Activated CD4-positive, alpha-beta T cell treated with anti-CD3 and anti-CD28 coated beads for 4 hours (primary cell): ENCODE measurements at regions not wholly inside any gene's neighbourhood (a gene's known extent, or its start where the extent isn't known, plus 50 kb on each side); places are given as distances from the start of the nearest gene placed in this dataset.
"Not testable (repeated sequence)": the region's sequence is repeated elsewhere in the genome, so short reads cannot be mapped to it uniquely, and the experiment has no call there.

ENCODE experiments used
- DNase-seq, 2 donors: peaks; one replicate each; pipeline ENCODE4 v3.0.0-alpha.2; 2020

GRCh38 chr6:8846680-8847079 lies 411.3 kb upstream of the SLC35B3 start:
- DNase-seq = not testable (repeated sequence)

- no peak for DNase-seq
Measured at GRCh38 chr6:8845690-8846089, 410.3 kb upstream of the SLC35B3 start.

DNA sequence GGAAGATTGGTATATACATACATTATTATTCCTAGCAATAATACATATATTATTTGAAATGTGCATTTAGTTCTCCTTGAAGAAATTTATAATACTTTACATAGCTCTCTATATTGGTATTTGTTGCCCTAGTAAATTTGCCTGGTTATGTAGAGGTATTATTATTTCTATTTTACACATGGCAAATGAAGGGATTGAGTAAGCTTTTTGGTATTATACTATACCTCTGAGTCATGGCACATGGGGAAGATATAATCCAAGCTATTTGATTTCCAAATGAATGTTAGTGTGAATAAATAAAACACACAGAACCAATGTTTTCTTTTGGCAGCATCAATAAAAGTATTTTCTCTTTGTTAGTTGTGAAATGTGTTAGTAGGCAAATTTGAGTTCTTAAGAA lies 409.6 kb upstream of the SLC35B3 start:
- DNase-seq = no peak

DNA sequence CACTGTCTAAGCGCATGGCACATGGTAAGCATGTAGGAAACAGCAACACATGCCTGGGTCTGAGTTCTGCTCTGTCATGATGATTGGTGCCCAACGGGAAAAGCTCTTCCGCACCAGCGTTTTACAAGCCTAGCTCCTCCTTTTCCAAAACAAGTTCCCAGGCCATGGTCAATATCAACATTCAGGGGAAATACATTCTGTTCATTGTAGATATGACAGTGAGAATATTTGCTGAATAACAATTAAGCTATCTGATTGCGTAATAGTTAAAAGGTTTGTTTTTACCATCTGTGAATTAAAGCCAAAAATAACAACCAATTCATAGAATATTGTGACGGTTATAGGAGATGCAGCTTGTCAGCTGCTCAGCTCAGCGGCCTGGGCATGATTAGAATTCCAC lies 404.3 kb upstream of the SLC35B3 start:
- DNase-seq = no peak

GRCh38 chr6:8837343-8837742 lies 402.0 kb upstream of the SLC35B3 start:
- no peak for DNase-seq

- DNase-seq = not testable (repeated sequence)
Measured at GRCh38 chr6:8832695-8833094, 397.4 kb upstream of the SLC35B3 start.

DNA sequence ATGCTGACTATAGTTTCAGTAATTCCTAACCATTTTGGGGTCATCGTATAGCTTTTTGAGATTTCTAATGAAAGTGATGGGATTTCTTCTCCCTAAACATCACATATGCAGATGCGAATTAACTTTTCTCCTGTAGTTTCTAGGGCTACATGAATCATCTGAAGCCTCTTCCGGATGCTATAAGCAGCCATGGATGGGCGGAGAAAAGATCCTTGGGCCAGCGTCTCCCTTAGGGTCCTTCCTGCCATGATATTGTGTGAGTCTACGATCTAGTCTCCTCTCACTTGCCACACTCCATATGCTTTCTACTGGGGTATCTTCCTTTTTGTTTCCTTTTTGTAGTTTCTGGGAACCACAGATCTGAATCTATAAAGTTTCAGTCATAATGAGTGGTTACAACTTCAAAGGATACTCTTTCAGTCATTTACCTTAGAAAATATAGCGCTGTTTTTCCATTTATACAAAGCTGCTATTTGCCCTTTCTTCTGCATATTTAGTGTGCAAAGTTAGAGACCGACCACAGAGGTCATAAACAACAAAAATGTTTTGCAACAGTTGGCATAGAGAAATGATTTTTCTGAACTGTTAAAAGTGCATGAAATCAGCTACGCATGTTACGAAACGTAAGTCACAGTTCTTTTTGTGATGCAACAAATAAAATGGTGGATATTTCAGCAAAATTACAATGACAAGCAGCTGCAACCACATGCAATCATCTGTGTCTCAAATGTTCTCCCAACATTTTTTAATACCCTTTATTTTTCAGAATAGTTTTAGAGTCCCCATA lies 396.2 kb upstream of the SLC35B3 start:
- no peak for DNase-seq

- no peak for DNase-seq
Measured at GRCh38 chr6:8830794-8831193, 395.4 kb upstream of the SLC35B3 start.

- no peak for DNase-seq
Measured at GRCh38 chr6:8829796-8830195, 394.5 kb upstream of the SLC35B3 start.

- DNase-seq = no peak
Measured at GRCh38 chr6:8829296-8829695, 394.0 kb upstream of the SLC35B3 start.

GRCh38 chr6:8828376-8828775 lies 393.0 kb upstream of the SLC35B3 start:
- no peak for DNase-seq

- no peak for DNase-seq
Measured at GRCh38 chr6:8825726-8826125, 390.4 kb upstream of the SLC35B3 start.

DNA sequence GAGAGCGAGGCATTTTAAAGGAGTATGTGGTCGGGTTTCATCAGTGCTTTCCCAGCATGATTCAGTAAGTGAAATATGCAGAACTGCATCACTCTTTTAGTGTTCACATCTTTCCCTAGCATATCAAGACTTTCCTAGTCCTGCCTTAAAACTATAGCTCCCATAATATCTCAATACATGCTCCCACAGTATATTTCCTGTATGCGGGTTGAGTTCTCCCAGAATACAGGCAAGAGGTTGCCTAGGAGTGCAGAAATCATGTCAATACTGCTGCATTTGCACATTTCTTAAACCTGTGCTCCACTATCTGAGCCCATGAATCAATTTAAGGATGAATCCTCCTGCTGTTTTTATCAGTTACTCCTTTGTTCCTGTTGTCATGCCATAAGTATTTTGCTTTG lies 386.6 kb upstream of the SLC35B3 start:
- DNase-seq = no peak

GRCh38 chr6:8820313-8820712 lies 385.0 kb upstream of the SLC35B3 start:
- DNase-seq = no peak

- DNase-seq = no peak
Measured at GRCh38 chr6:8819446-8819845, 384.1 kb upstream of the SLC35B3 start.

- DNase-seq = no peak
Measured at GRCh38 chr6:8814440-8815000, 379.2 kb upstream of the SLC35B3 start.

GRCh38 chr6:8810325-8810724 lies 375.0 kb upstream of the SLC35B3 start:
- DNase-seq = no peak

DNA sequence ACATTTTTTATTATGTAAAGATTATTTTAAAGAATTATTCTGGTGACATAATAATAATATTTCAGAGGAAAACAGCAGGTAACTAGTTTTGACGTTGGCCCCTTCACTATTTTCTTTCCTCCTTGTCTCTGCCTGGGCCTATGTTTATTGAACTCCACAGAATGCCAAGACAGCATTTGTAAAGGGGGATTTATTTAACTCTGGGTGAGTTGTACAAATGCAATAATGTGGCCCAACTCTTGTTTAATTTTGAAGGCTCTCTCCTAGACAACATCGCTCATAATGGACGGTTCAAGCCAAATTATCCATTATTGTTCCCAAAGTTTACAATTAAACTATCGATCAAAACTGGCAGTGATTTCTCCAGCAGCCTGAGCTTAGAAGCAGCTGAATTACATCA lies 374.3 kb upstream of the SLC35B3 start:
- no peak for DNase-seq

GRCh38 chr6:8803181-8803760 lies 367.9 kb upstream of the SLC35B3 start:
- no peak for DNase-seq

DNA sequence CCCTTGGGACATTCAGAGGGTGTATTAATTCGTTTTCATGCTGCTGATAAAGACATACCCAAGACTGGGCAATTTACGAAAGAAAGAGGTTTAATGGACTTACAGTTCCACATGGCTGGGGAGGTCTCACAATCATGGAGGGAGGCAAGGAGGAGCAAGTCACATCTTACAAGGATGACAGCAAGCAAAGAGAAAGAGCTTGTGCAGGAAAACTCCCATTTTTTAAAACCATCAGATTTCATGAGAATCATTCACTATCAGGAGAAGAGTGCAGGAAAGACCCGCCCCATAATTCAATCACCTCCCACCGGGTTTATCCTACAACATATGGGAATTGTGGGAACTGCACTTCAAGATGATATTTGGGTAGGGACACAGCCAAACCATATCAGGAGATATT lies 367.1 kb upstream of the SLC35B3 start:
- DNase-seq = not testable (repeated sequence)

DNA sequence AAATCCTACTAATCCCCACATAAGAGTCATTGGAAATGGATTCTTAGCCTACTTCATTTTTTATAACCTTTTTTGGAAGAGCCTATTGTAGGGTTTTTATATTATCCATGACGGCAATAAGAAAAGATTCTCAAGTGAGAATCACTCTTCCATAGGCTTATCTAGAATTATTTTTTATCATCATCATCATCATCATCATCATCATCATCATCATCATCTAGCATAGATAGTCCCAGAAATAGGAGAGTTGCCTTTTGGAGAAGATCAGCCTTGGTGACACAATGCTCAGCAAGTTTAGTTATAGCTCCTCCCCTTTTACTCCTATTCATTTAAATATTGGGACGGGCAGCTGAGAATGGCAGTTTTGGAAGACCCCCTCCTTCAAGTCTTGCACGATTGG lies 359.1 kb upstream of the SLC35B3 start:
- no peak for DNase-seq

DNA sequence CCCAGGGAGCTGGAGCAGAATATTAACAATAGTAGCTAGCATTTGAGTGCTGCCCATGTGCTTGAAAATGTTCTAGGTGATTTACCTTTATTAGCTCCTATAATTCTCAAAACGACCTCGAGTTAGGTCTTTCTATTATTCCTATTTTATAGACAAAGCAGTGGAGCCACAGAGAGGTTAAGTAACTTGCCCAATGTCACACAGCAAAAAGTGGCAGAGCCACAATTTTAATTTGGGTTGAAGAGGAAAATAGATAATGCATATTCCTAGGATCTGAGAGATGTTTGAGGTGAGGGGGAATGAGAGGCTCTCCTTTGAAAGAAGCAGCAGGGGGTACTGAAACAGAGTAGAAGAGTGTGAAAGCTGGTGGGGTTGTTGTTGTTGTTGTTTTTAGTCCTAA lies 354.5 kb upstream of the SLC35B3 start:
- no peak for DNase-seq

DNA sequence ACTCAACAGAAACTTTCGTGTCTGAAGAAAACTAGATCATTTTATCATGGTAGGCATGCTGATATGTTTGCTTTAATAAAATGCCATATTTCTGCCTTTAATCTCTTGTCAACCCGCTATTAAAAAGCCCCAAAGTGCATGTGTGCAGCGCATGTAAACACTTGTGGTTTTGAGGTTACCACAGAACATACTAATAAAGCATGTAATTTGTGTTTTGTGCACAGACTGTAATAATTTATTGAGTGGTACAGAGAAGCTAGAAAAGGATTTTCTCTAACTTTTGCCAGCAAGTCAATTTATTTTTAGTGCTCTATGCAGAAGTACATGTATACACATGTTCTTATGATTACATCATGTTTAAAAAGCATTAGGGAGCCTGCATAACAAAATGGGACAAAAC lies 349.9 kb upstream of the SLC35B3 start:
- DNase-seq = no peak

DNA sequence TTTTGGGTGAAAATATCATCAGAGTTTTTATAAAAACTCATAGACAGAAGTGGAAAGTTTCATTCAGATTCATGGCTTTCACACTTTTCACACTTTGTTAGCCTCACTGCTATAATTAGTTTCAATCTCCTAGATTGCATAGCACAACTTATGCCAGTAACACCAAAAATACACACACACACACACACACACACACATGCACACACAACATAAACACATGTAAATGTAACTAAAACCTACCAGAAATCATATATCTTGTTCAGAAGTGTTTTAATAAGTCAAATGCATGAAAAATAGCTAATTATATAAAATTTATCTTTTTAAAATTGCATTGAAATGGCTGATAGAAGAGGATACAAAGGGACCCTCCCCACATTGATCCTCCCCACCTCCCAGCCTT lies 347.8 kb upstream of the SLC35B3 start:
- DNase-seq = no peak

- no peak for DNase-seq
Measured at GRCh38 chr6:8780653-8781052, 345.3 kb upstream of the SLC35B3 start.
